GM12878 (cell line): ENCODE measurements at regions not wholly inside any gene's neighbourhood (a gene's known extent, or its start where the extent isn't known, plus 50 kb on each side); places are given as distances from the start of the nearest gene placed in this dataset.

Experiments
- ATAC-seq: fragments of 200-7000 bp; cut with Tn5 transposase; 3 replicates; pipeline ENCODE4 v1.9.1; 2020; ENCODE audit warnings: mild to moderate bottlenecking, moderate library complexity
- BruUV-seq: library from RNA; stranded (reverse); fragments of 400-500 nt; replicated peaks from 2 replicates; lab custom pipeline; 2021; lab: Mats Ljungman, UMichigan
- CTCF ChIA-PET: fragments of 300-600 bp; sonication (Branson Sonifier 250); formaldehyde crosslinking; extraction: SDS; loops from one replicate; lab custom pipeline; 2021; ENCODE audit warnings: inconsistent platforms; lab: Yijun Ruan, JAX
- POLR2A ChIA-PET: fragments of 350-600 bp; formaldehyde crosslinking; extraction: SDS; loops from one replicate; lab custom pipeline; 2021; ENCODE audit warnings: inconsistent platforms; lab: Charles Lee
- RAD21 ChIA-PET: fragments of 300-600 bp; sonication (Branson Sonifier 250); formaldehyde crosslinking; loops from one replicate; lab custom pipeline; 2023; ENCODE audit warnings: antibody characterized with exemption; ENCODE audit not compliant: unreplicated experiment; lab: Charles Lee
- SMC1A ChIA-PET: fragments of 300-600 bp; sonication (Branson Sonifier 250); formaldehyde crosslinking; loops from one replicate; lab custom pipeline; 2023; ENCODE audit not compliant: unreplicated experiment, uncharacterized antibody; lab: Charles Lee
- DNase-seq: peaks from one replicate; pipeline ENCODE4 v3.0.0-alpha.2; 2011; ENCODE audit warnings: low read depth, low spot score
- FAIRE-seq: peaks from 3 replicates; lab custom pipeline; 2011; peaks lifted over from hg19 to GRCh38; lab: Jason Lieb, UNC
- H2AFZ ChIP-seq: 2 replicates; pipeline ENCODE4 v1.6.0; 2011; ENCODE audit warnings: low read depth, low read length, control low read depth; ENCODE audit not compliant: control insufficient read depth
- H3K27ac ChIP-seq: 2 replicates; pipeline ENCODE4 v1.5.1; 2011; ENCODE audit warnings: control low read depth; ENCODE audit not compliant: control insufficient read depth, insufficient read depth
- H3K27me3 ChIP-seq, 2 experiments: replicated peaks in 1 of 2; 2 replicates each; pipeline versions ENCODE4 v1.6.0 to v1.6.1; 2011; ENCODE audit warnings: low read length in 1 of 2; ENCODE audit not compliant: control insufficient read depth in 2 of 2, insufficient read depth in 2 of 2
- H3K36me3 ChIP-seq, 2 experiments: 2 replicates each; pipeline ENCODE4 v1.5.1; 2011; ENCODE audit warnings: low read length in 1 of 2; ENCODE audit not compliant: control insufficient read depth in 2 of 2, insufficient read depth in 2 of 2
- H3K4me1 ChIP-seq: 2 replicates; pipeline ENCODE4 v1.6.1; 2011; ENCODE audit warnings: mild to moderate bottlenecking, low read length, moderate library complexity, mixed read lengths; ENCODE audit not compliant: control insufficient read depth, insufficient read depth
- H3K4me2 ChIP-seq: 2 replicates; pipeline ENCODE4 v1.6.0; 2011; ENCODE audit warnings: control low read depth; ENCODE audit not compliant: control insufficient read depth, insufficient read depth
- H3K4me3 ChIP-seq: fragments of 200-600 bp; sonication (generic); 2 replicates; pipeline ENCODE4 v1.5.1; 2016
- H3K79me2 ChIP-seq: 2 replicates; pipeline ENCODE4 v1.6.0; 2011; ENCODE audit warnings: low read length; ENCODE audit not compliant: control insufficient read depth, insufficient read depth
- H3K9ac ChIP-seq: 2 replicates; pipeline ENCODE4 v1.8.0; 2011; ENCODE audit warnings: low read length, control low read depth, mixed read lengths; ENCODE audit not compliant: control insufficient read depth, insufficient read depth
- H3K9me3 ChIP-seq: replicated peaks from 3 replicates; pipeline ENCODE4 v1.5.1; 2011; ENCODE audit warnings: mild to moderate bottlenecking, low read length; ENCODE audit not compliant: control insufficient read depth, insufficient read depth
- H4K20me1 ChIP-seq: 2 replicates; pipeline ENCODE4 v1.6.0; 2011; ENCODE audit not compliant: control insufficient read depth, insufficient read depth
- CEBPB ChIP-seq, 2 experiments: fragments of 150-350 bp in 1 of 2; IDR thresholded peaks; 2 replicates each; pipeline ENCODE4 v1.6.1; 2012 to 2014; ENCODE audit warnings: low read depth in 2 of 2, low read length in 2 of 2, borderline replicate concordance in 1 of 2, inconsistent platforms in 1 of 2
- EGR1 ChIP-seq, 2 experiments: IDR thresholded peaks; 1 replicate in 1 of 2; 2 replicates in 1 of 2; pipeline ENCODE4 v1.6.1; 2011 to 2012; ENCODE audit warnings: low read depth in 2 of 2, low read length in 2 of 2, borderline replicate concordance in 1 of 2, mild to moderate bottlenecking in 1 of 2, moderate library complexity in 1 of 2
- FOS ChIP-seq: IDR thresholded peaks from 3 replicates; pipeline ENCODE4 v1.6.1; 2011; ENCODE audit warnings: borderline replicate concordance; ENCODE audit not compliant: insufficient read length; ENCODE audit errors: extremely low read depth
- HDGF ChIP-seq: fragments of 450-650 bp; IDR thresholded peaks from 2 replicates; pipeline ENCODE4 v1.6.1; 2016; ENCODE audit warnings: antibody characterized with exemption
- MTA2 ChIP-seq: fragments of 450-650 bp; IDR thresholded peaks from 2 replicates; pipeline ENCODE4 v1.6.1; 2016; ENCODE audit warnings: low read depth, mild to moderate bottlenecking, moderate library complexity
- NFXL1 ChIP-seq: fragments of 450-650 bp; IDR thresholded peaks from 2 replicates; pipeline ENCODE4 v1.6.1; 2017; ENCODE audit warnings: antibody characterized with exemption, mild to moderate bottlenecking, borderline replicate concordance
- NR2C2 ChIP-seq: IDR thresholded peaks from 2 replicates; pipeline ENCODE4 v1.6.1; 2011; ENCODE audit warnings: borderline replicate concordance, low read depth; ENCODE audit not compliant: control insufficient read depth, insufficient read length
- PAX8 ChIP-seq: fragments of 450-650 bp; IDR thresholded peaks from 2 replicates; pipeline ENCODE4 v1.6.1; 2017; ENCODE audit warnings: mild to moderate bottlenecking, moderate library complexity
- POLR2AphosphoS5 ChIP-seq: IDR thresholded peaks from 2 replicates; pipeline ENCODE4 v1.6.1; 2011; ENCODE audit warnings: mild to moderate bottlenecking, low read length, inconsistent platforms
- RCOR1 ChIP-seq: conservative IDR thresholded peaks from 2 replicates; pipeline ENCODE4 v1.6.1; 2012; ENCODE audit warnings: low read depth, low read length, improper control_type of control experiment
- RUNX3 ChIP-seq: IDR thresholded peaks from 2 replicates; pipeline ENCODE4 v1.6.1; 2012; ENCODE audit warnings: low read length, inconsistent platforms
- ZZZ3 ChIP-seq: IDR thresholded peaks from 2 replicates; pipeline ENCODE4 v1.6.1; 2011; ENCODE audit warnings: low read depth; ENCODE audit not compliant: control insufficient read depth, insufficient read length
- WGBS: methylation state at CpG from one replicate; pipeline ENCODE4 v1.1.6; 2016; ENCODE audit warnings: low lambda C conversion rate; ENCODE audit not compliant: insufficient replicate concordance, insufficient coverage; ENCODE audit errors: missing lambda C conversion rate; 5-methylcytosine and 5-hydroxymethylcytosine counted together
- in situ Hi-C: fragments of 300-500 bp; cut with MboI; formaldehyde crosslinking; loops from 9 replicates; pipeline ENCODE4 v1.14.3; 2018; ENCODE audit warnings: mixed read lengths
- intact Hi-C: fragments of 100-400 bp; cut with micrococcal nuclease; formaldehyde crosslinking; loops from one replicate; pipeline ENCODE4 v1.14.2; 2022; ENCODE audit not compliant: unreplicated experiment
- TF ChIP-seq, protein P1 (sequence below): fragments of 450-650 bp; IDR thresholded peaks from 2 replicates; pipeline ENCODE4 v1.6.1; 2016; ENCODE audit warnings: mild to moderate bottlenecking
- TF ChIP-seq, protein P2 (sequence below): IDR thresholded peaks from 2 replicates; pipeline ENCODE4 v1.6.1; 2011; ENCODE audit warnings: low read depth, low read length, improper control_type of control experiment, borderline replicate concordance
- TF ChIP-seq, protein P3 (sequence below): fragments of 150-350 bp; IDR thresholded peaks from 2 replicates; pipeline ENCODE4 v1.6.1; 2016; ENCODE audit warnings: low read depth, low read length

GRCh38 chr11:87942786-87943185 lies 232.5 kb downstream of the RAB38 start (continued):
- no peak for TF ChIP-seq EGR1 (IDR thresholded peaks at IDR 0.05; ENCODE audit: borderline replicate concordance in 1 of 2, low read depth in 2 of 2, low read length in 2 of 2)
- TF ChIP-seq, protein P1, sequence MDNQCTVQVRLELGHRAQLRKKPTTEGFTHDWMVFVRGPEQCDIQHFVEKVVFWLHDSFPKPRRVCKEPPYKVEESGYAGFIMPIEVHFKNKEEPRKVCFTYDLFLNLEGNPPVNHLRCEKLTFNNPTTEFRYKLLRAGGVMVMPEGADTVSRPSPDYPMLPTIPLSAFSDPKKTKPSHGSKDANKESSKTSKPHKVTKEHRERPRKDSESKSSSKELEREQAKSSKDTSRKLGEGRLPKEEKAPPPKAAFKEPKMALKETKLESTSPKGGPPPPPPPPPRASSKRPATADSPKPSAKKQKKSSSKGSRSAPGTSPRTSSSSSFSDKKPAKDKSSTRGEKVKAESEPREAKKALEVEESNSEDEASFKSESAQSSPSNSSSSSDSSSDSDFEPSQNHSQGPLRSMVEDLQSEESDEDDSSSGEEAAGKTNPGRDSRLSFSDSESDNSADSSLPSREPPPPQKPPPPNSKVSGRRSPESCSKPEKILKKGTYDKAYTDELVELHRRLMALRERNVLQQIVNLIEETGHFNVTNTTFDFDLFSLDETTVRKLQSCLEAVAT = no peak
- no peak for TF ChIP-seq RCOR1
- TF ChIP-seq, protein P2, sequence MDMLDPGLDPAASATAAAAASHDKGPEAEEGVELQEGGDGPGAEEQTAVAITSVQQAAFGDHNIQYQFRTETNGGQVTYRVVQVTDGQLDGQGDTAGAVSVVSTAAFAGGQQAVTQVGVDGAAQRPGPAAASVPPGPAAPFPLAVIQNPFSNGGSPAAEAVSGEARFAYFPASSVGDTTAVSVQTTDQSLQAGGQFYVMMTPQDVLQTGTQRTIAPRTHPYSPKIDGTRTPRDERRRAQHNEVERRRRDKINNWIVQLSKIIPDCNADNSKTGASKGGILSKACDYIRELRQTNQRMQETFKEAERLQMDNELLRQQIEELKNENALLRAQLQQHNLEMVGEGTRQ = no peak
- no peak for TF ChIP-seq CEBPB (IDR thresholded peaks at IDR 0.05; ENCODE audit: borderline replicate concordance in 1 of 2, low read depth in 2 of 2, low read length in 2 of 2)
- TF ChIP-seq NR2C2 = no peak
- TF ChIP-seq PAX8 = no peak
- TF ChIP-seq, all 136 proteins: peak for 0

GRCh38 chr11:87934182-87934581 lies 241.1 kb downstream of the RAB38 start:
- Histone ChIP-seq H3K4me2 (no peak overlapping the region), H3K36me3 (no peaks in the 10 kb centered on the region), H3K27ac (no peak overlapping the region), H3K79me2 (no peaks in the 10 kb centered on the region), H3K27me3 (no peaks in the 10 kb centered on the region; a peak in 1 of 4 replicates), H4K20me1 (no peaks in the 10 kb centered on the region), H3K4me1 (no peaks in the 10 kb centered on the region), H2AFZ (no peak overlapping the region), H3K9ac (no peak overlapping the region), H3K9me3 (no peaks in the 10 kb centered on the region), H3K4me3 (no peak overlapping the region)
- in situ Hi-C loops = no loop called here
- POLR2A ChIA-PET = no interaction called here
- RAD21 ChIA-PET = no interaction called here
- FAIRE-seq (no peak), ATAC-seq (no peak), DNase-seq (no peak)
- BruUV-seq = no TSS peak
- CTCF ChIA-PET = interaction anchor here (0.7 kb wide), 1 partner anchor 28 kb away, joined by 3 read pairs; no protein-coding TSS in a partner anchor
- SMC1A ChIA-PET = interaction anchor here (0.6 kb wide), 1 partner anchor 737 kb away, joined by 3 read pairs; no protein-coding TSS in a partner anchor
- intact Hi-C loops = no loop called here
- 3% methylated on average over 2 of the region's 2 CpGs for WGBS
- TF ChIP-seq, protein P3, sequence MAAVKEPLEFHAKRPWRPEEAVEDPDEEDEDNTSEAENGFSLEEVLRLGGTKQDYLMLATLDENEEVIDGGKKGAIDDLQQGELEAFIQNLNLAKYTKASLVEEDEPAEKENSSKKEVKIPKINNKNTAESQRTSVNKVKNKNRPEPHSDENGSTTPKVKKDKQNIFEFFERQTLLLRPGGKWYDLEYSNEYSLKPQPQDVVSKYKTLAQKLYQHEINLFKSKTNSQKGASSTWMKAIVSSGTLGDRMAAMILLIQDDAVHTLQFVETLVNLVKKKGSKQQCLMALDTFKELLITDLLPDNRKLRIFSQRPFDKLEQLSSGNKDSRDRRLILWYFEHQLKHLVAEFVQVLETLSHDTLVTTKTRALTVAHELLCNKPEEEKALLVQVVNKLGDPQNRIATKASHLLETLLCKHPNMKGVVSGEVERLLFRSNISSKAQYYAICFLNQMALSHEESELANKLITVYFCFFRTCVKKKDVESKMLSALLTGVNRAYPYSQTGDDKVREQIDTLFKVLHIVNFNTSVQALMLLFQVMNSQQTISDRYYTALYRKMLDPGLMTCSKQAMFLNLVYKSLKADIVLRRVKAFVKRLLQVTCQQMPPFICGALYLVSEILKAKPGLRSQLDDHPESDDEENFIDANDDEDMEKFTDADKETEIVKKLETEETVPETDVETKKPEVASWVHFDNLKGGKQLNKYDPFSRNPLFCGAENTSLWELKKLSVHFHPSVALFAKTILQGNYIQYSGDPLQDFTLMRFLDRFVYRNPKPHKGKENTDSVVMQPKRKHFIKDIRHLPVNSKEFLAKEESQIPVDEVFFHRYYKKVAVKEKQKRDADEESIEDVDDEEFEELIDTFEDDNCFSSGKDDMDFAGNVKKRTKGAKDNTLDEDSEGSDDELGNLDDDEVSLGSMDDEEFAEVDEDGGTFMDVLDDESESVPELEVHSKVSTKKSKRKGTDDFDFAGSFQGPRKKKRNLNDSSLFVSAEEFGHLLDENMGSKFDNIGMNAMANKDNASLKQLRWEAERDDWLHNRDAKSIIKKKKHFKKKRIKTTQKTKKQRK = no peak
- no peak for TF ChIP-seq MTA2
- TF ChIP-seq, protein P1 = no peak
- no peak for TF ChIP-seq HDGF
- TF ChIP-seq NFXL1 = no peak
- no peak for TF ChIP-seq PAX8
- TF ChIP-seq RUNX3 = no peak
- no peak for TF ChIP-seq ZZZ3
- TF ChIP-seq POLR2AphosphoS5 = no peak
- TF ChIP-seq FOS = no peak
